ENCODE measurements at regions not wholly inside any gene's neighbourhood (a gene's known extent, or its start where the extent isn't known, plus 50 kb on each side); places are given as distances from the start of the nearest gene placed in this dataset.
"Not testable (repeated sequence)": the region's sequence is repeated elsewhere in the genome, so short reads cannot be mapped to it uniquely, and the experiment has no call there.

DNA sequence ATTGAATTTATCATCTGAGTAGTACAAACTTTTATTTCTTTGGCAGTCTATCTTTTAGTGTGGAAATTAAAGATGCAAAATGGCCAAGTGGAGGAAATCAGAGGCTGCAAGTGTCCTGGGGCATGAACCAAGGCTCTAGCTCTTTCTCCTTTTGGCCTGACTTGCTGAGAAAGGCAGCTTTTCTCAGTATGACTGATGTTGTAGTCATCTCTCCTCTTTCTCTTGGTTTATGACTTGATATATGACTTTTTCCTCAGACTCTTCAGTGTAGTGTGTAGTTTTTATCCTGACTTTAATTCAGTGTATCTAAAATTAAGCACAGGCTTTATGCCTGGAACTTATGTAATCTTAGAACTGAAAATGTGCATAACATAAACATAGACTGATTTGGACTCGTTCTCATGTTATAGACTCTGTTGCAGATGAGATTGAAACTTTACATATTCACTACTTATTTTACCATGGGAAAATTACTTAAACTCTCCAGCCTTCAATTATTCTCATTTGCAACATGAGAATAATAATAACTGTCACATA is 65.7 kb downstream of the SLITRK5 start:
- no peak for DNase-seq

- no peak for DNase-seq
Observed at GRCh38 chr13:87754097-87754496, 82.9 kb downstream of the SLITRK5 start.

- no peak for DNase-seq
Observed at GRCh38 chr13:87769445-87769844, 98.3 kb downstream of the SLITRK5 start.

- DNase-seq: no peak
Observed at GRCh38 chr13:87777387-87777786, 106.2 kb downstream of the SLITRK5 start.

DNA sequence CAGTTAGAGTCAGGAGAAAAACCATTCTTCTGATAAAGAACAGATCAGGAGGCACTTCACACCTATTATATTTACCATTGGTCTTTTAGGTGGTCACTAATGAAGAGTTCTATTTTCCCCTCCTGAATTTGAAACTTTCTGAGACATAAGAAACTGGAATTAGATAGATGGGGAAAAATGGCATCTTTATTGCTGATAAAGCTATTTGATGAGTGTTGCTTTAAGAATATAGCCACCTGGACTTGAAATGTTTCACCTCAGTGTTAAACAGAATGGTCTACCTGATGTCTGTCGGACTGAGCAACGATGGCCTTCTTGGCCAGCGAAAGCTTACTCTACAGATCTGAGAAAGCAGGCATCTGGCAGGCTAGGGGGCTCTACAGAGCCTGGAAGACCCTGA is 107.0 kb downstream of the SLITRK5 start:
- no peak for DNase-seq

GRCh38 chr13:87779426-87779825 is 108.3 kb downstream of the SLITRK5 start:
- no peak for DNase-seq

DNA sequence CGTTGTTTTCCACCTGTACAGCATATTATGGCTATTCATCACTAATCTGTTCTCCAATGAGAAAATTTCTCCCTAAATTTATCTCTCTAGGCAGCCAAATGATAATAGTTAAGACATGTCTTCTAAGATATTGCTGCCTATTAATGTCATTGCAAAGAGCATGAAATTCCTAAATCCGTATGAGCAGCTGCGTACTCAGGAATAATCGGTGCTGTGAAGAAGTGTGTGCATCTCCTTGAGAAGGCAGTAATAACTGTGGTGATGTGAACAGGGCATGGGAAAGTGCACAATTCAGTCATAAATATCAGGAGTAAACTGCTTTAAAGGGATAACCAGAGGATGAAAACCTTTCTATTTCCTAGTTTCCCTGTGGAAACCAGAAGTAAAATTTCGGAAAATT is 112.2 kb downstream of the SLITRK5 start:
- DNase-seq: no peak

DNA sequence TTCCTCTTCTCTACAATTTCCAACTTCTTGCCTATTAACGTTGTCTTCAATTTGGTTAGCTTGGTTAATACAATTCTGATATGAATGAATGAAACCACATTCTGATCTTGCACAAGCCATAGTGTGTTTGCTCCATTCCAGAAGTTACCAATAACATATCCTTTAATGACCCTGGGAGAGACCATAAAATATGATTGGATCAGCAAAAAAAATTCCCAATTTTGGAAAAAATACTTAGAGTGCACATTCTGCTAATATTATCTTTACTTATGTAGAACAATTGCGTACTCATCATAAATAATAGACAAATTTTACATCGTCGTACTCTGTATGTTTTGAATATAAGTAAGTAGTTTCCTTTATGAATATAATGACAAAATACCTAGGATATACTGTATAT is 117.2 kb downstream of the SLITRK5 start:
- DNase-seq: no peak

DNA sequence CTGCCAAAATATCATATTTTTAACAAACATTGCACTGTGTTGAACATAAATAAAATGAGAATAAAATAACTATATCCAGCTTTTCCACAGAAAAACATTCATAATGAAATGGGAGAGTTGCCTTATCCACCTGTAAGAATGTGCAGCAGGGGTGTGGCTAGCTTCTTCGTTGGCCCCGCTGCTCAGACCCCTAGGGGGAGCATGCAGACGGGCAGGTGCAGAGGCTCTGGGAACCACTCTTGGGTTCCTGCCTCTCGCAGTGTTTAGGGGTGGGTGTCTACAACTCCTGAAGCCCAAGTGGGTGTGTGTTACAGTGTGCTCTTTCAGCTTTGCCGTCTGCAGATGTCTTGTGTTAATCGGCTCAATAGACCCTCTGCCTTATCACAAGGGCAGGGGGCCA is 121.7 kb downstream of the SLITRK5 start:
- DNase-seq: no peak

DNA sequence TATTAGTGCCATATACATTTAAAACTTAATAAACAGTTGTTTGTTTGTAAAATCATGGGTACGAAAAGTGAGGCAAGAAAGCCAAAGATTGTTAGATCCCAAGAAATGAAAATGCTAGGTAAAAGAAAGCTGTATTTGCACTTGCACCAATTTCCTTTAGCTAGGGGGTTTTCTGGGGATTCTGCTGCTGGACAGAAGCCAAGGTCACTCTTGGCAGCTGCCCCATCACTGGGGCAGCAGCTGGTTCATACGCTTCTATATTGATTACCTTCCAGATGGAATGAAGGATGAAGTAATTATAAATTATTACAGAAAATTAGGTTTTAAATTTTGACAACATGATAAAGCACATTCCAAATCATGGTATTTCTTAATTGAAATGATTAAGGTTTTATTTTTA is 127.4 kb downstream of the SLITRK5 start:
- no peak for DNase-seq

GRCh38 chr13:87810391-87810801 is 139.2 kb downstream of the SLITRK5 start:
- no peak for DNase-seq

DNA sequence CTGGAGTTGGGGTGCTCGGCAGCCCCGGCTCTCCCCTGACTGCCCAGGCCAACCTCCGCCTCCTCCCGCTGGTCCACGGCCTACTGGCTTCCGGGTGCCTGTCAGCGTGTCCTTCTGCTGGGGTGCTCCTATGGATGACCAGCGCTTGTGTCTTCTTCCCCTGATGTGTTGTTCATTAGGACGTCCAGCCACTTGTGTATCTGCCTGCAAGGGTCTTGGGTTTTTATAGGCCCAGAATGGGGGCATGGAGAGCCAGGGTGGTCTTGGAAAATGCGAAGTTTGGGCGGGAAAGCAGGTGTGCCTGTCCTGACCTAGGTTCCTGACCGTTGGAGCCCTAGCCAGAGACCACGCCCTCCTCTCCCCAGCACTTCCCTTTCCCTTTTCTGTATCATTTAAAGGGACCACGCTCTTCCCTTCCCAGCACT is 139.8 kb downstream of the SLITRK5 start:
- no peak for DNase-seq

DNA sequence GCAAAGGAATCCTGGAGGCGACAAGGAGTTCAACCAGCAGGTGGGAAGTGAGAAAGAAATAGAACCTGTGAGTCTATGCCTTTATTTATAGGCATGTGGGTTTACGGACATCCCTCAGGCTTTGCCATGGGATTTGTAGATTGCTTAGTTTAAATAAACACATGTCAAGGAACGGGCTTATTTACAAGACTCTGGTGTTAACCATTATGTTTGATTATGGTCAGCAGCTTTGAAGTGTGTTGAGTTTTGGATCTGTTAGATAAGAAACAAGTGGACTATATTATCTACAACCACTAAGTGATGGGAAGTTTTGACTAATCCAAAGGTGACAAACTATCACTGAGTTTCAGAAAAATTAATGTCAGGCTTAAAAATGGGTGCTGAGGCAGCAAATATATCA is 143.2 kb downstream of the SLITRK5 start:
- DNase-seq: no peak

DNA sequence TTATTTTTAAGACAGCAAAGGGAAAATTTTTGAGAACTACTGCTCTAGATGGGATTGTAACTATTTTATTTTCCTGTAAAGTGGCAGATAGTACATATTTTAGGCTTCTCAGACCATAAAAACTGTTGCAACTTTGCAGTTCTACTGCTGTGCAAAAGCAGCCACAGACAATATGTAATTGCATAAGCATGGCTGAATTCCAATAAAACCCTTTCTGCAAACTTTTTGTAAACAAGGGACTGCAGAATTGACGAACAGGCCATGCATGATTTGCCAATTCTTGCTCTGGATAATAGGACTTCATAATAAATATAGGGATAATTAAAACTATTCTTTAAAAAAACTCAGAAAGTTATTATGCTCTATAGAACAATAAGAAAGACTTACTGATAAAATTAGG is 149.1 kb downstream of the SLITRK5 start:
- DNase-seq: no peak

DNA sequence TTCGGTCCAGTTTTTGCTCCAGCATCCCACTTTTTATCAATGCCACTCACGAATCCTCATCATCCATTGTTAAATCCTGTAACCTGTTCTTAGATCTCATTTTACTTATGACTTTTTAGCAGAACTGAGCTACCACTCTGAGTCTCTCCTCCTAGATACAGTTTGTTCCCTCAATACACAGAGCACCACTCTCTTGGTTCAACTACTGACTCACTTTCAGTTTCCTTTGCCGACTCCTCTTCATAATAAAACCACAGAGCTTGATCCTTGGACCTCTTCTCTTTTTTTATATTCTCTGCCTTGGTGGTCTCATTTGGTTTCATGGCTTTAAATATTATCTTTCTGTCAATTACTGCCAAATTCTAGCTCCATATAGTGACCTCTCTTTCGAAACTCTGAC is 150.3 kb downstream of the SLITRK5 start:
- no peak for DNase-seq

DNA sequence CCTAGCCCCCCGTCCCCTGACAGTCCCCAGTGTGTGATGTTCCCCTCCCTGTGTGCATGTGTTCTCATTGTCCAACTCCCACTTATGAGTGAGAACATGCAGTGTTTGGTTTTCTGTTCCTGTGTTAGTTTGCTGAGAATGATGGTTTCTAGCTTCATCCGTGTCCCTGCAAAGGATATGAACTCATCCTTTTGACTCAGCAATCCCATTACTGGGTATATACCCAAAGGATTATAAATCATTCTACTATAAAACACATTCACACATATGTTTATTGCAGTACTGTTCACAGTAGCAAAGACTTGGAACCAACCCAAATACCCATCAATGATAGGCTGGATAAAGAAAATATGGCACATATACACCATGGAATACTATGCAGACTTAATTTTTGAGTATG is 155.1 kb downstream of the SLITRK5 start:
- DNase-seq: not testable (repeated sequence)

- no peak for DNase-seq
Observed at GRCh38 chr13:87827479-87827878, 156.3 kb downstream of the SLITRK5 start.

DNA sequence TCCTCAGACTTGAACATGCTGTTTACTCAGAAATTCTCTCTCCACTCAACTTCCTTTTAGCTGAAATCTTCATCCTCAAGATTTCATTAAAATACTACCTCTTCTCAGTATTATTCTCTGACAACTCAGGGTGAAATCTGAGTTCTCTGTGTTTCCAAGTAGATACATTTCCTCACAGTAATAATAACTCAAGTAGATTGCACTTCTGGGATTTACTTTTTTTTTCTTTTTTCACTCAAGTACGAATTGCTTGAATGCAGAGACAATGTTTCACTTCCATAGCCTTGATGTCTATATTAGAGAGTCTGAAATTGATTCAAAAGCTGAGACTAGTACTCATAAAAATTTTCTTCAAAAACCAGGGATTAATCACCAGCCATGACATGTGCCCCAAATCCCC is 166.4 kb downstream of the SLITRK5 start:
- no peak for DNase-seq

- no peak for DNase-seq
Observed at GRCh38 chr13:87837946-87838345, 166.8 kb downstream of the SLITRK5 start.

DNA sequence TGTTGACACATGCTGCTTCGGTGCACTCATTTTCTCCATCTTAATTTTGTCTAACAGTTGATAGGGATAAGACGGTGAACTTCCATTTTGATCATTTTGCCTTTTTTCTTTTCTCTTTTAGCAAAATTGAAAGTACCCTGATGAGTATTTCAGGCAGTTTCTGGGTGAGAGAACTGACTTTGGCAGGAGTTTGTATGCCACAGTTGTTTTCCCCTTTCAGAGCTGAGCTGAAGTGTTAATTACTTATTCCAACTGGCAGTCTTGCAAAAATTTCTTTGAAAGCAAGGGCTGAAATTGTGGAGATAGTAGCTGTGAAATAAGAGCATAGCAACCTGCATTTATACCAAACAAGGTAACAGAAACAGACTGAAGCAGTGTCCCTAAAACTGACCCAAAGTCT is 180.2 kb downstream of the SLITRK5 start:
- no peak for DNase-seq

- DNase-seq: no peak
Observed at GRCh38 chr13:87855553-87855952, 184.4 kb downstream of the SLITRK5 start.

DNA sequence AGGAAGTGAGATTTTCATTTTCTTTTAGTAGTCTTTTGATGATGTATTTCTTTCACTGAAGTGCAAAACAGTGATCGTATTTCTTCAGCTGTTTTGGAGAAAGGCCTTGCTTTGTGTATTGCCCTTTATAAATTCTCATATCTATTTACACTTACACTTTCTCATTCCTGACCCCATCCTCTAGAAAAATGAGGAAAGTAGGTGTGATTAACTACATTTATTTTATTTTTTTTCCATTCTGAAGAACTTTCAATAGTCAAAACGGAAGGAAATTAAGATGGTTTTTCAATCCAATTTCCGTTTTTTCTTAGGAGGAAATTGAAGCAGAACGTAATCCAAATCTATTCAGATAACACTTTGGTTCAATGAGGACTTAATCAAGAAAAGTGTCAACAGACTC is 188.1 kb downstream of the SLITRK5 start:
- no peak for DNase-seq

DNA sequence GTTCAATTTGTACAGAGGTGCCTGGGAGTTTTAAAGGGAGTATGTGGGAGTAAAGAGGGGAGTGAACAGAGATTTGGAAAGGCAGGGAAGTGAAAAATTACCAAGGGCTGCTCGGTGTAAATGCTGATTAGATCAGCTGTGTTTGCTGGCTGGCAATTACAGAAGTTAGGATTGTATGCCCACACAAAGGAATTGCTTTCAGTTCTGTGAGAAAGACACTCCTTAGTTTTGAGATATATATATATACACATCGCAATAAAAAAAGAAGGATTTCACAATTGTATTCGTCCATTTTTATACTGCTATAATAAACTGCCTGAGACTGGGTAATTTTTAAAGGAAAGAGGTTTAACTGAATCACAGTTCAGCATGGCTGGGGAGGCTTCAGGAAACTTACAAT is 196.3 kb downstream of the SLITRK5 start:
- no peak for DNase-seq

DNA sequence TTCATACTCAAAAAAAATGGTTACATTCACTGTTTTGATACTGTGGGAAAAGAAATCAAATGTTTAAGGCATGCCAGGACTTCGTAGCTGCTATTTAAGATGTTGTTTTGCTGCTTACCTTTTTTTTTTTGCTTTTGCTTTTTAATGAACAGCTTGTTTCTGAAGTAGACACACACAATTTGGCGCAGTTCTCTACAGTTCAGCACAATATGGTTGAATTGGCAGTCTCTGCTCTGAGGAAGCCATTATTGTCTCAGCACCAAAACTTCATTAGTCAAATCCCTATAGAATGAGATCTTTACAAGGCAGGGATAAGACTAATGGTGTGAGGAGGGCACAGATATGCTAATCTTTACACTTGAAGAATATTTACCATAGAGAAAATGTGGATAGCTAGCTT is 197.6 kb downstream of the SLITRK5 start:
- DNase-seq: no peak

- no peak for DNase-seq
Observed at GRCh38 chr13:87872813-87873212, 201.6 kb downstream of the SLITRK5 start.

- DNase-seq: no peak
Observed at GRCh38 chr13:87877477-87877876, 206.3 kb downstream of the SLITRK5 start.
